ENCODE measurements at regions not wholly inside any gene's neighbourhood (a gene's known extent, or its start where the extent isn't known, plus 50 kb on each side); places are given as distances from the start of the nearest gene placed in this dataset.
"Not testable (repeated sequence)": the region's sequence is repeated elsewhere in the genome, so short reads cannot be mapped to it uniquely, and the experiment has no call there.

GRCh38 chr4:97081951-97082350, 1061.3 kb downstream of the STPG2 start:
- H3K27me3 ChIP-seq (ENCODE audit: control insufficient read depth, low read length), result no peaks in the 10 kb centered on the region
- no peaks in the 10 kb centered on the region for H3K36me3 ChIP-seq (ENCODE audit: control insufficient read depth, low read length)
- H3F3A ChIP-seq (ENCODE audit: control insufficient read depth, insufficient read depth), result no peaks in the 10 kb centered on the region
- TF ChIP-seq CTCF (IDR thresholded peaks at IDR 0.05; ENCODE audit: low read depth, low read length, poor library complexity, severe bottlenecking) (no peak), EZH2phosphoT487 (IDR thresholded peaks at IDR 0.05; ENCODE audit: borderline replicate concordance, low read length) (no peak)
- no peak overlapping the region for H3K4me2 ChIP-seq (ENCODE audit: low read length)
- H3K4me3 ChIP-seq (ENCODE audit: low read length), result no peak overlapping the region
- H3K79me2 ChIP-seq (ENCODE audit: control insufficient read depth, low read length), result no peaks in the 10 kb centered on the region
- no peaks in the 10 kb centered on the region for H3K9me3 ChIP-seq (ENCODE audit: control insufficient read depth, insufficient read depth, low read length)
- H4K20me1 ChIP-seq (ENCODE audit: control insufficient read depth, insufficient read depth, low read depth, low read length), result no peaks in the 10 kb centered on the region
- no peaks in the 10 kb centered on the region for H3K9me2 ChIP-seq (replicated peaks; ENCODE audit: control insufficient read depth, low read length)
- no peaks in the 10 kb centered on the region for H3K4me1 ChIP-seq (ENCODE audit: control insufficient read depth, low read length)
- H3K27ac ChIP-seq (ENCODE audit: low read depth, low read length), result no peak overlapping the region

- H3K36me3 ChIP-seq (ENCODE audit: control insufficient read depth, low read length); H3K4me2 ChIP-seq (ENCODE audit: low read length): not testable (repeated sequence)
Observed at GRCh38 chr4:97097036-97097435, 1046.2 kb downstream of the STPG2 start.

GRCh38 chr4:97101171-97101570, 1042.1 kb downstream of the STPG2 start:
- not testable (repeated sequence) for H3K27ac ChIP-seq (ENCODE audit: low read depth, low read length); H3F3A ChIP-seq (ENCODE audit: control insufficient read depth, insufficient read depth); H3K79me2 ChIP-seq (ENCODE audit: control insufficient read depth, low read length); H3K36me3 ChIP-seq (ENCODE audit: control insufficient read depth, low read length); H3K4me1 ChIP-seq (ENCODE audit: control insufficient read depth, low read length); H3K4me2 ChIP-seq (ENCODE audit: low read length); H3K27me3 ChIP-seq (ENCODE audit: control insufficient read depth, low read length); H3K4me3 ChIP-seq (ENCODE audit: low read length); H3K9me3 ChIP-seq (ENCODE audit: control insufficient read depth, insufficient read depth, low read length); H4K20me1 ChIP-seq (ENCODE audit: control insufficient read depth, insufficient read depth, low read depth, low read length); H3K9me2 ChIP-seq (replicated peaks; ENCODE audit: control insufficient read depth, low read length)

More at GRCh38 chr4:97097036-97097435, 1046.2 kb downstream of the STPG2 start:
- not testable (repeated sequence) for H3K4me3 ChIP-seq (ENCODE audit: low read length); H3K4me1 ChIP-seq (ENCODE audit: control insufficient read depth, low read length); H4K20me1 ChIP-seq (ENCODE audit: control insufficient read depth, insufficient read depth, low read depth, low read length); H3F3A ChIP-seq (ENCODE audit: control insufficient read depth, insufficient read depth); H3K9me3 ChIP-seq (ENCODE audit: control insufficient read depth, insufficient read depth, low read length); H3K79me2 ChIP-seq (ENCODE audit: control insufficient read depth, low read length); H3K27me3 ChIP-seq (ENCODE audit: control insufficient read depth, low read length); H3K9me2 ChIP-seq (replicated peaks; ENCODE audit: control insufficient read depth, low read length); H3K27ac ChIP-seq (ENCODE audit: low read depth, low read length)

- Histone ChIP-seq H3K79me2 (ENCODE audit: control insufficient read depth, low read length) (no peaks in the 10 kb centered on the region), H3F3A (ENCODE audit: control insufficient read depth, insufficient read depth) (no peaks in the 10 kb centered on the region), H3K36me3 (ENCODE audit: control insufficient read depth, low read length) (no peaks in the 10 kb centered on the region), H3K4me1 (ENCODE audit: control insufficient read depth, low read length) (no peaks in the 10 kb centered on the region), H3K9me2 (replicated peaks; ENCODE audit: control insufficient read depth, low read length) (no peaks in the 10 kb centered on the region), H3K4me2 (ENCODE audit: low read length) (no peak overlapping the region), H4K20me1 (ENCODE audit: control insufficient read depth, insufficient read depth, low read depth, low read length) (no peaks in the 10 kb centered on the region), H3K27ac (ENCODE audit: low read depth, low read length) (no peak overlapping the region), H3K9me3 (ENCODE audit: control insufficient read depth, insufficient read depth, low read length) (no peaks in the 10 kb centered on the region), H3K27me3 (ENCODE audit: control insufficient read depth, low read length) (no peaks in the 10 kb centered on the region), H3K4me3 (ENCODE audit: low read length) (no peak overlapping the region)
- TF ChIP-seq EZH2phosphoT487 (IDR thresholded peaks at IDR 0.05; ENCODE audit: borderline replicate concordance, low read length), result no peak
- no peak for TF ChIP-seq CTCF (IDR thresholded peaks at IDR 0.05; ENCODE audit: low read depth, low read length, poor library complexity, severe bottlenecking)
Observed at GRCh38 chr4:97103252-97103651, 1040.0 kb downstream of the STPG2 start.

Data from DOHH2 (cell line).